ENCODE measurements at regions not wholly inside any gene's neighbourhood (a gene's known extent, or its start where the extent isn't known, plus 50 kb on each side); places are given as distances from the start of the nearest gene placed in this dataset.

DNA sequence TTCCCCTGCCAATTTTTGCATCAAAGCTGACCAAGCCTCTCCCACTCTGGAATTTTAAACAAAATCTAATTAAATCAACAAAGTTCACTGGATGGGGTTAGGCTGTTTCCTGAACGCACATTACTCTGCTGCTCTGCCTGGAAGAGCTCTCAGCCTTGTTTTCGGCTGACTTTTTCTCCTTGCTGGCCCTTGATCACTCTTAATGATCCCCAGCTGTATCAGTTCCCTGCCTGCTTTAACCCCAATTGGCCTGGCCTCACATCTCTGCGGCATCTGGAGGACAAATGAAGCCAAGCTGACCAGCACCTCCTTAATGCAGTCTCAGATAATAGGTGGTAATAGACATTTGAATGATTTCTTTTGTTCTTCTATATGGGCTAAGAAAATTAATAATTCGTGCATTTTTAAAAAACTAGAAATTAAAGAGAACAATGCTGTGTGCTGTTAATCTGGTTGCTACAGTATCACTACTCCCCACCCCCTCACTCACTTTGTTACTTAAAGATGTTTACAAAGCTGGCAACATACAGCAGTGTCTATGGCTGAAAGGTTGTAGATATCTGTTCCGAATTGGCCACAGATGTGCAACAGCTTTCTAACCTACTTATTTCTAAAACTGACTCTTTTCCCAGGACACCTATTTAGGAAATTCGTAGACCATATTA, 415.2 kb upstream of the KCNH7 start:
- H3K4me3 ChIP-seq (ENCODE audit: low read depth, low read length), result no peak overlapping the region
- no peak for TF ChIP-seq CTCF (IDR thresholded peaks at IDR 0.05; ENCODE audit: insufficient read depth, low read depth, low read length)
- DNase-seq (ENCODE audit: low read depth), result no peak

DNA sequence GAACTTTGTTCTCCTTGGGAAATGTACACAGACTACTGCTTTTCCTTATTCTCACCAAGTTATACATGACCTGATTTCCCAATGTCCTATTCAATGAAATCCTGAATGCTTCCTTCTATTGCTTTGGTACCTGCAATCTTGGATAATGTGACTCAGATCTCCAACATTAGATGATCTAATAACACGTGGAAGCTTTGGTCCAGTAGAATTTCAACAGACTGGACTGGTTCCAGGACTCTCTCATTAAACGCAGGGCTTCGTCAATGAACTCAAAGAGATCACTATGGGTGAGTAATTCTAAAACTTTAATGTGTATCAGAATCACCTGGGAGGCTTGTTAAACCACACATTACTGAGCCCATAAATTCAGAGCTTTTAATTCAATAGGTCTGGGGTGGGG, 413.6 kb upstream of the KCNH7 start:
- H3K4me3 ChIP-seq (ENCODE audit: low read depth, low read length), result no peak overlapping the region
- DNase-seq (ENCODE audit: low read depth), result no peak
- TF ChIP-seq CTCF (IDR thresholded peaks at IDR 0.05; ENCODE audit: insufficient read depth, low read depth, low read length), result no peak

GRCh38 chr2:163248376-163249253, 410.0 kb upstream of the KCNH7 start:
- TF ChIP-seq CTCF (IDR thresholded peaks at IDR 0.05; ENCODE audit: insufficient read depth, low read depth, low read length), result no peak
- no peak for DNase-seq (ENCODE audit: low read depth)
- no peak overlapping the region for H3K4me3 ChIP-seq (ENCODE audit: low read depth, low read length)

- H3K4me3 ChIP-seq (ENCODE audit: low read depth, low read length), result no peak overlapping the region
- TF ChIP-seq CTCF (IDR thresholded peaks at IDR 0.05; ENCODE audit: insufficient read depth, low read depth, low read length), result no peak
- no peak for DNase-seq (ENCODE audit: low read depth)
Measured at GRCh38 chr2:163247847-163248220, 409.3 kb upstream of the KCNH7 start.

GRCh38 chr2:163247156-163247846, 408.7 kb upstream of the KCNH7 start:
- no peak for DNase-seq (ENCODE audit: low read depth)
- TF ChIP-seq CTCF (IDR thresholded peaks at IDR 0.05; ENCODE audit: insufficient read depth, low read depth, low read length), result no peak
- H3K4me3 ChIP-seq (ENCODE audit: low read depth, low read length), result no peak overlapping the region

DNA sequence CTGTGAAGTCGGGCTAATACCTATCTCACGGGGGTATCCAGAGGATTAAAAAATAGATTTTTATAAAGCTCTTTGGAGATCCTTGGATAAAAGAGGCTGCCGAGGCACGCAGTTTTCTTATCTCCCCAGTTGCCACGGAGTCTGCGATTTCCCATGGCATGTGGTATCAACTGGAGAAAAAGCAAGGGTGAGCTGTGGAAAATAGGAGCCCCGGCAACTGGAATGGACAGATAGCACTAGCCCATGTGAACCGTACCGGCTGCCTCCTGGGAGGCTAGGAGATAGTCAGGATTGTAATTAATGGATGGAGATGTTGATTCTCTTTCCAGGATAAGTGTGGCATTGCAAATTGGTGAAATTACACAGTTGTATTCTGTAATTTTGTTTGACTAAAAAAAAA, 407.6 kb upstream of the KCNH7 start:
- H3K4me3 ChIP-seq (ENCODE audit: low read depth, low read length), result no peak overlapping the region
- TF ChIP-seq CTCF (IDR thresholded peaks at IDR 0.05; ENCODE audit: insufficient read depth, low read depth, low read length), result no peak
- no peak for DNase-seq (ENCODE audit: low read depth)
